HFFc6 (cell line): ENCODE measurements at regions not wholly inside any gene's neighbourhood (a gene's known extent, or its start where the extent isn't known, plus 50 kb on each side); places are given as distances from the start of the nearest gene placed in this dataset.

ENCODE experiments used
- DNase-seq: peaks from one replicate; pipeline ENCODE4 v3.0.0-alpha.2; 2018
- H3K27ac Mint-ChIP-seq: 2 replicates; pipeline ENCODE4 v1.8.0; 2020; ENCODE audit warnings: mild to moderate bottlenecking, mixed read lengths
- H3K27me3 Mint-ChIP-seq: 2 replicates; pipeline ENCODE4 v1.8.0; 2021; ENCODE audit warnings: mild to moderate bottlenecking, moderate library complexity, mixed read lengths; ENCODE audit not compliant: insufficient read depth
- H3K36me3 Mint-ChIP-seq: 2 replicates; pipeline ENCODE4 v1.8.0; 2021; ENCODE audit warnings: low read depth, mixed read lengths
- H3K4me1 Mint-ChIP-seq: 2 replicates; pipeline ENCODE4 v1.8.0; 2020; ENCODE audit warnings: low read depth, mixed read lengths
- H3K4me3 Mint-ChIP-seq: 2 replicates; pipeline ENCODE4 v1.8.0; 2020; ENCODE audit warnings: mild to moderate bottlenecking, moderate library complexity, mixed read lengths
- H3K9me3 Mint-ChIP-seq: 2 replicates; pipeline ENCODE4 v1.8.0; 2020; ENCODE audit warnings: mild to moderate bottlenecking, mixed read lengths
- CTCF ChIP-seq: fragments of 200-600 bp; sonication (generic); IDR thresholded peaks from 2 replicates; pipeline ENCODE4 v1.5.0; 2021; ENCODE audit warnings: antibody characterized with exemption, mild to moderate bottlenecking

GRCh38 chr6:16048221-16048620, 80.7 kb upstream of the MYLIP start:
- no peaks in the 10 kb centered on the region for H3K36me3 Mint-ChIP-seq
- no peak for TF ChIP-seq CTCF

DNA sequence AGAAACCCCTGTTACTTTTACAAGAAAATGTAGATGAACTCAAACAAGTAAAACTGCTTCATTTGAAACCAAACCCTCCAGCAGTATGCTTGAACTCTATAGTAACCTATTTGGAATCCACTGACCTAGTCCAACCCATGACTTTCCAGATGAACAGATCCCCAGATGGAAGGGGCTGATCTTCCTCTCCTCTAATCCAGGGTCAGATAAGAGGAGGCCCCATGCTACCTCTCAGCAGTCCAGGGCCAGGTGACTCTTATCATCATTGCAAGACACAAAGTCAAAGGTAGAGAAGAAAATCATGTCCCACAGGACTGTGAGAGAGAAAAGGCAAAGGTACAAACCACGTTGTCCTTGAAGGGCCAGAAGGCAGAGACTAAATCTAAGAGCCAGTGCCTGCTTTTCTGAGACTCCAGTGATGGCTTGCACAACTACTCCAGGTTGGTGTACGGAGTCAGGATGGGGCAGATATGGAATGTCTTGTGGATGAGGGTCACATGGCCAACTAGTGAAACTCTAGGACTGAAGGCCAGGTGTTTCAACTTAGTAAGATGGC, 81.4 kb upstream of the MYLIP start:
- Mint-ChIP-seq H3K9me3 (no peaks in the 10 kb centered on the region; the same call in 1 of the 2 replicates), H3K4me3 (no peak overlapping the region), H3K36me3 (no peaks in the 10 kb centered on the region), H3K27ac (no peak overlapping the region), H3K4me1 (no peaks in the 10 kb centered on the region), H3K27me3 (no peaks in the 10 kb centered on the region; the same call in 1 of the 2 replicates)
- no peak for TF ChIP-seq CTCF
- DNase-seq: no peak

More at GRCh38 chr6:16048221-16048620, 80.7 kb upstream of the MYLIP start:
- Mint-ChIP-seq H3K4me3 (no peak overlapping the region), H3K27ac (no peak overlapping the region), H3K9me3 (no peaks in the 10 kb centered on the region; the same call in 1 of the 2 replicates), H3K27me3 (no peaks in the 10 kb centered on the region; the same call in 1 of the 2 replicates), H3K4me1 (no peaks in the 10 kb centered on the region)
- no peak for DNase-seq

DNA sequence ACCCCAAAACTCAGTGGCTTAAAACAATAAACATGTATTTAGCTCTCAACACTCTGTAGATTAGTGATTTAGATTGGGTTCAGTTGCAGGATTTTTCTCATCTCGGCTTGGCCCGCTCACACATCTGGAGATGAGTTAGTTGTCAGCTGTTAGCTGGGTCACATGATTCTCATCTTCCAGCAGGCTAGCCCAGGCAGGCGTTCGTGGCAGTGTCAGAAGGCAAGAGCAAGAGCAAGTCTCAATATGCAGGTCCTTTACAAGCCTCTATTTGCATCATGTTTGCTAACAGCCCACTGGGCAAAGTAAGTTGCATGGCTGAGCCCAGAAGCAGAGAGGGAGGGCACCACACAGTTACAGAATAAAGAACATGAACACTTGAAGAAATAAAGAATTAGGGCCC, 83.6 kb upstream of the MYLIP start:
- H3K27ac Mint-ChIP-seq: no peak overlapping the region
- no peak overlapping the region for H3K4me3 Mint-ChIP-seq
- no peak for TF ChIP-seq CTCF
- no peaks in the 10 kb centered on the region for H3K36me3 Mint-ChIP-seq
- peaks cover 7% of the 10 kb centered on the region for H3K9me3 Mint-ChIP-seq
- no peak for DNase-seq
- no peaks in the 10 kb centered on the region for H3K4me1 Mint-ChIP-seq
- H3K27me3 Mint-ChIP-seq: no peaks in the 10 kb centered on the region; the same call in 1 of the 2 replicates

DNA sequence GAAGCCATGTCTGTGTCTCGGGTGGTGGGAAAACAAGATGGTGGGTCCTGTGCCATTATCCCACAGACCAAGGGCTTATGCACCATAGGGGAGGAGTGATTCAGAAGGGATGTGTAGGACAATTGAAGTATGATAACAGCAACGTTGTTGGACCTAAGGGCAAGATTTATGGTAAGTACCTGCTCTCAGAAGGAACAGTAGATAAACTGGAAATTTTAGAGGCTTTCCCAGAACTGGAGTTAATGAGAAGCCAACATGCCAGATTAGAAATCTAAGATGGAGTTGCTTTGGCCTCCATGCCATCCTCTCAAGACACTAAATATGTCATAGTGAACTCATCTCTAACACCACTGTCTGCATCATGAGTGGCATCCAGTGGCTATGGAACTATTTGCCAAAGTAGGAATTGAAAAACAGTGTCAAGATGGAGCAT, 84.7 kb upstream of the MYLIP start:
- no peak for TF ChIP-seq CTCF
- no peaks in the 10 kb centered on the region for H3K36me3 Mint-ChIP-seq
- H3K27me3 Mint-ChIP-seq: no peaks in the 10 kb centered on the region; the same call in 1 of the 2 replicates
- no peaks in the 10 kb centered on the region for H3K4me1 Mint-ChIP-seq
- H3K9me3 Mint-ChIP-seq: peaks cover 12% of the 10 kb centered on the region
- no peak for DNase-seq
- no peak overlapping the region for H3K27ac Mint-ChIP-seq
- no peak overlapping the region for H3K4me3 Mint-ChIP-seq

DNA sequence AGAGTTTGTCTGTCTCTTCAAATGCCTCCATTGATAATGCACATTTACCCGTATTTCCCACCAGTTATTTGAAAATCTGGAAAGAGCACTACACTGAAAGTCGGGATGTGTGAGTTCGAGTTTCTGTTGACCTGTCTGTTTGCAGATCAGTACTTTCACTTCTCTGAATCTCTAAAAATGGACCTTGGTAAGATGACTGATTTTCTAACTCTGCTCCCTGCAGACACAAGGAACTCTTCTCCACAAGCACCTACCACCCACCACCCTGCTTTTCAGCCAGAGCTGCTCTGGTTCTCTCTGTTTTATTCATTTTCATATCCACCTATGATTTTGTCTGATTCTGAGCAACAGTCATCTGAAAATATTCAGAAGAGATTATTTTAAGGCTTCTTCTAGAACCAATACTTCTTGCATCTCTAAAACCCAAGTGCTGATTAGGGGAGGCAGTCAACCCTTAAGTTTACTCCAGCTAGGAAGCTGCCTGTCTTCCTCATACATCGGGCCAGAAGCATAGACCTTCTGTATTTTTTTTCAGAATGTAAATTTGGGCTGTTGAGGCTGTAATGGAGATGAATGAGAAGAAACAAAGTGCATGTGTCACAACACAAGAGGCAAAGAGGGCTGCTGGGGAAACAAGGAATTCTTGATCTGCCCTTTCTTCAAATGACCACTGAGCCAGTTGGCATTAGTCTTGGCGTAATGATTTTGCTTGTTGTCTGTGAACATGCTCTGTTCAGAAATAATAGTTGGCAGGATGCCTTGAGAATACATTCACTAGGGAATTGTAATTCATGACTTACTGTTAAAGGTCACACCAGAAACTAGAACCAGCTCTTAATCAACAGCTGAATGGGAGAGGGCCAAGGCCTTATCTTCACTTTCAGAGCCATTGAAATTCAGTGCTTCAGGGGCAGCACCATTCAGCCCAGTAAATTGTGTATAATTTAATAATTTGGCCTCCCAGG, 85.4 kb upstream of the MYLIP start:
- Mint-ChIP-seq H3K9me3 (peaks cover 14% of the 10 kb centered on the region), H3K4me1 (no peaks in the 10 kb centered on the region), H3K27me3 (no peaks in the 10 kb centered on the region), H3K36me3 (no peaks in the 10 kb centered on the region), H3K27ac (no peak overlapping the region), H3K4me3 (no peak overlapping the region)
- no peak for TF ChIP-seq CTCF
- no peak for DNase-seq
